Keratinocyte (primary cell): ENCODE measurements at regions not wholly inside any gene's neighbourhood (a gene's known extent, or its start where the extent isn't known, plus 50 kb on each side); places are given as distances from the start of the nearest gene placed in this dataset.

Experiments used
- DNase-seq: peaks from one replicate; pipeline ENCODE4 v3.0.0-alpha.2; 2011; ENCODE audit warnings: low read depth, missing footprints, low spot score
- FAIRE-seq: peaks from 2 replicates; lab custom pipeline; 2011; peaks lifted over from hg19 to GRCh38; lab: Jason Lieb, UNC
- H2AFZ ChIP-seq: 2 replicates; pipeline ENCODE4 v1.6.0; 2012; ENCODE audit warnings: low read length, control low read depth, inconsistent platforms; ENCODE audit not compliant: control insufficient read depth
- H3K27ac ChIP-seq: 2 replicates; pipeline ENCODE4 v1.5.1; 2011; ENCODE audit warnings: low read length; ENCODE audit not compliant: control insufficient read depth, insufficient read depth
- H3K27me3 ChIP-seq: 3 replicates; pipeline ENCODE4 v1.6.0; 2011; ENCODE audit warnings: low read length; ENCODE audit not compliant: control insufficient read depth, insufficient read depth; ENCODE audit errors: extremely low read depth
- H3K36me3 ChIP-seq, 2 experiments: 2 replicates in 1 of 2; 3 replicates in 1 of 2; pipeline ENCODE4 v1.5.1; 2011; ENCODE audit warnings: low read length in 2 of 2, mild to moderate bottlenecking in 1 of 2; ENCODE audit not compliant: control insufficient read depth in 2 of 2, insufficient read depth in 2 of 2; ENCODE audit errors: extremely low read depth in 1 of 2
- H3K4me1 ChIP-seq: 3 replicates; pipeline ENCODE4 v1.5.1; 2011; ENCODE audit warnings: low read length; ENCODE audit not compliant: control insufficient read depth, insufficient read depth; ENCODE audit errors: extremely low read depth
- H3K4me2 ChIP-seq: 3 replicates; pipeline ENCODE4 v1.6.0; 2011; ENCODE audit warnings: low read depth, low read length; ENCODE audit not compliant: control insufficient read depth, insufficient read depth; ENCODE audit errors: extremely low read depth
- H3K4me3 ChIP-seq, 3 experiments: fragments of 200-600 bp in 1 of 3; sonication (generic) in 1 of 3; 2 replicates in 2 of 3; 3 replicates in 1 of 3; pipeline ENCODE4 v1.5.1; 2011 to 2016; ENCODE audit warnings: low read length in 3 of 3, mild to moderate bottlenecking in 3 of 3, control low read depth in 2 of 3, inconsistent platforms in 1 of 3, low read depth in 1 of 3, mixed read lengths in 1 of 3, mixed run types in 1 of 3, moderate library complexity in 1 of 3; ENCODE audit not compliant: control insufficient read depth in 2 of 3, insufficient read depth in 2 of 3; ENCODE audit errors: extremely low read depth in 1 of 3
- H3K79me2 ChIP-seq: 2 replicates; pipeline ENCODE4 v1.6.0; 2012; ENCODE audit warnings: low read length; ENCODE audit not compliant: control insufficient read depth, insufficient read depth
- H3K9ac ChIP-seq: 3 replicates; pipeline ENCODE4 v1.6.0; 2011; ENCODE audit warnings: low read length; ENCODE audit not compliant: control insufficient read depth, insufficient read depth; ENCODE audit errors: extremely low read depth
- H3K9me1 ChIP-seq: 3 replicates; pipeline ENCODE4 v1.6.0; 2011; ENCODE audit warnings: low read length; ENCODE audit not compliant: control insufficient read depth, insufficient read depth; ENCODE audit errors: extremely low read depth
- H3K9me3 ChIP-seq: 2 replicates; pipeline ENCODE4 v1.5.1; 2012; ENCODE audit warnings: low read depth, low read length; ENCODE audit not compliant: control insufficient read depth
- H4K20me1 ChIP-seq: 3 replicates; pipeline ENCODE4 v1.6.0; 2011; ENCODE audit warnings: low read length; ENCODE audit not compliant: control insufficient read depth, insufficient read depth; ENCODE audit errors: extremely low read depth
- EZH2 ChIP-seq: IDR thresholded peaks from one replicate; pipeline ENCODE4 v1.6.1; 2012; ENCODE audit warnings: inconsistent platforms, mild to moderate bottlenecking, low read length, moderate library complexity
- dilution Hi-C: fragments of 300-500 bp; cut with MboI; formaldehyde crosslinking; loops from one replicate; pipeline ENCODE4 v1.7.0; 2020; ENCODE audit warnings: low sequenced_read_pairs; ENCODE audit not compliant: extremely low pct_ligation_motif_present
- TF ChIP-seq, protein P1 (sequence below), 3 experiments: IDR thresholded peaks in 1 of 3; conservative IDR thresholded peaks in 1 of 3; optimal IDR thresholded peaks in 1 of 3; 2 replicates in 2 of 3; 3 replicates in 1 of 3; pipeline versions ENCODE3 to v1.5.1; 2011; ENCODE audit warnings: low read length in 3 of 3, mild to moderate bottlenecking in 3 of 3, moderate library complexity in 2 of 3, control low read depth in 1 of 3, inconsistent platforms in 1 of 3; ENCODE audit not compliant: insufficient read depth in 2 of 3; ENCODE audit errors: extremely low read depth in 1 of 3

DNA sequence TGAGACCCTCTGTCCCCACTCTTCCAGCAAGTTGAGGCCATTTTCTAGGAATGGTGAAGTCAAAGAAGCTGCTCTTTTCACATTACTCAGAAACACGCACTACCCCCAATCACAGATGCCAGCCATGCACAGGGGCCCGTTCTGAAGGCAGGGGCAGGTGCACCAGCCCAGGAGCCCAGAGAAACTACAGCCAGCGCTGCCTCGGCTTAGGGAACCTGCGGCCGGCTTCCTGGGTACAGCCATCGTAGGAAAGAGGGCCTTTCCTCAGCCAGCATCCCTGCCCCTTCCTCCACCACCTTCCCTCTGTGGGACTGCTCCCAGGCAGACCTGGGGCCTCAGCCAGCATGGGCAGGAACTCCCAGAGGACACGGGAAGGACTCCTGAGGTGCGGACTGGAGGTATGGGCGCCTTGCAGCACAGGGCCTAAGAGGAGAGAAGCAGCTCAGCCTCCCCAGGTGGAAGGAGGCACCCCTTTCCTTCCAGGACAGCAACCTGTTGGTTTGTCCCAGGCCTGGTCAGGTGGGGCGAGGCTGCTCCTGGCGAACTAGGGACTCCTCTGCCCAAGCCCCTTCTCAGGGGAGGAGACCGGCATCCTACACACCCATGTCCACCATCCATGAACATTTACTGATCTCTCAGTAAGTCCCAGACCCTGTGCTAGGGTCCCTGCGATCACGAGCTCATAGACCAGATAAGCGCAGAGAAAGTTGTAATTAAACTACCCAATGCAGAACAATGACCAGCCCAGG is 99.0 kb upstream of the ID2 start:
- Histone ChIP-seq H4K20me1 (no peaks in the 10 kb centered on the region), H3K27ac (no peak overlapping the region), H3K4me3 (no peak overlapping the region), H3K79me2 (no peaks in the 10 kb centered on the region), H3K4me2 (no peak overlapping the region), H3K9me3 (no peaks in the 10 kb centered on the region), H3K9me1 (no peaks in the 10 kb centered on the region), H3K9ac (no peak overlapping the region), H3K27me3 (no peaks in the 10 kb centered on the region), H3K36me3 (no peaks in the 10 kb centered on the region), H2AFZ (no peak overlapping the region), H3K4me1 (no peaks in the 10 kb centered on the region)
- DNase-seq (no peak), FAIRE-seq (no peak)
- dilution Hi-C loops = no loop called here
- TF ChIP-seq EZH2 = no peak
- TF ChIP-seq, protein P1, sequence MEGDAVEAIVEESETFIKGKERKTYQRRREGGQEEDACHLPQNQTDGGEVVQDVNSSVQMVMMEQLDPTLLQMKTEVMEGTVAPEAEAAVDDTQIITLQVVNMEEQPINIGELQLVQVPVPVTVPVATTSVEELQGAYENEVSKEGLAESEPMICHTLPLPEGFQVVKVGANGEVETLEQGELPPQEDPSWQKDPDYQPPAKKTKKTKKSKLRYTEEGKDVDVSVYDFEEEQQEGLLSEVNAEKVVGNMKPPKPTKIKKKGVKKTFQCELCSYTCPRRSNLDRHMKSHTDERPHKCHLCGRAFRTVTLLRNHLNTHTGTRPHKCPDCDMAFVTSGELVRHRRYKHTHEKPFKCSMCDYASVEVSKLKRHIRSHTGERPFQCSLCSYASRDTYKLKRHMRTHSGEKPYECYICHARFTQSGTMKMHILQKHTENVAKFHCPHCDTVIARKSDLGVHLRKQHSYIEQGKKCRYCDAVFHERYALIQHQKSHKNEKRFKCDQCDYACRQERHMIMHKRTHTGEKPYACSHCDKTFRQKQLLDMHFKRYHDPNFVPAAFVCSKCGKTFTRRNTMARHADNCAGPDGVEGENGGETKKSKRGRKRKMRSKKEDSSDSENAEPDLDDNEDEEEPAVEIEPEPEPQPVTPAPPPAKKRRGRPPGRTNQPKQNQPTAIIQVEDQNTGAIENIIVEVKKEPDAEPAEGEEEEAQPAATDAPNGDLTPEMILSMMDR (optimal IDR thresholded peaks at IDR 0.05 in 1 of 3, IDR thresholded peaks at IDR 0.05 in 1 of 3, conservative IDR thresholded peaks at IDR 0.05 in 1 of 3; ENCODE audit: extremely low read depth in 1 of 3, insufficient read depth in 2 of 3, low read length in 3 of 3) = no peak

DNA sequence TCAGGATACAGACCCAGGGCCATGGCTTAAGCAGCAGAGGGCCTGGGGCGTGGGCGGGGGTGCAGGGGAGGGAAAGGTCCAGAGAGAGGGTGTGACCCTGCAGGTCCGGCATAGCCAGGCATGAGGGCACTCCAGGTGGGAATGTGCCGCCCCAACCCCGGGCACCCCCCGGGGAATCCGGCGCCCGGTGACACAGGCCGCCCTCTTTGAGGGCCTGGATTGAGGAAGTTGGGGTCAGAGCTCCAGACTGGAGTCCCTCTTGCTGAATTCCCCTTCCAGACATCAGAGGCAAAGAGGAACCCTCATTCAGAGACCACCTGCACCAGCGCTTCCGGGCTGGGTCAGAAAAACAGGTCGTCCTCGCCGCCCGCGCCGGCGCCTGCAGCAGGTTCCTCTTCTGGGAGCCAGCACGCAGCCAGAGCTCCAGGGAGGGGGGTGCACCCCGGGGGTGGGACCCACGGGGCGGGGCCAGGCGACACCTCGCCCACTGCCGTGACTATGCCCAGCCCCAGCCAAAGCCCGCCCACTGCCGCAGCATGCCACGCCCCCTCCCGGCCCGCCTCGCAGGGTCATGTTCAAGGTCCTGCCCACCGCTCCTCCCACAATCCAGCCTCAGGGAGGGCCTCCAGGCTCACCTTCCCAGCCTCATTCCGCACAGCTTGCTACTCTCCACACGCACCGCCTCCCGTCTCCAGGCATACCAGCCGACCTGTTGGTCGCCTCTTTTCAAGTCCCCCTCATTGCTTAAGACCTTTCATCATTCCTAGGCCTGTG is 98.3 kb upstream of the ID2 start:
- H3K79me2 ChIP-seq = no peaks in the 10 kb centered on the region
- peak overlapping the region; percentile 18 for H3K4me2 ChIP-seq
- no peaks in the 10 kb centered on the region for H3K27me3 ChIP-seq
- dilution Hi-C loops = no loop called here
- no peak for FAIRE-seq
- H3K9ac ChIP-seq = no peak overlapping the region
- no peaks in the 10 kb centered on the region for H3K9me1 ChIP-seq
- no peaks in the 10 kb centered on the region for H3K9me3 ChIP-seq
- DNase-seq = peak; percentile 28
- H3K27ac ChIP-seq = no peak overlapping the region
- no peaks in the 10 kb centered on the region for H3K36me3 ChIP-seq
- no peak overlapping the region for H2AFZ ChIP-seq
- H4K20me1 ChIP-seq = no peaks in the 10 kb centered on the region
- H3K4me1 ChIP-seq = no peaks in the 10 kb centered on the region
- no peak overlapping the region for H3K4me3 ChIP-seq
- TF ChIP-seq, protein P1 (optimal IDR thresholded peaks at IDR 0.05 in 1 of 3, IDR thresholded peaks at IDR 0.05 in 1 of 3, conservative IDR thresholded peaks at IDR 0.05 in 1 of 3; ENCODE audit: extremely low read depth in 1 of 3, insufficient read depth in 2 of 3, low read length in 3 of 3) = no peak
- TF ChIP-seq EZH2 = no peak
